Activated naive CD4-positive, alpha-beta T cell treated with anti-CD3 and anti-CD28 coated beads, Interleukin-2, amount 50 U/mL, for 24 hours (primary cell): ENCODE measurements at regions not wholly inside any gene's neighbourhood (a gene's known extent, or its start where the extent isn't known, plus 50 kb on each side); places are given as distances from the start of the nearest gene placed in this dataset.

ENCODE experiments used
- H3K27ac Mint-ChIP-seq: one replicate; pipeline ENCODE4 v1.8.0; 2021; ENCODE audit warnings: mild to moderate bottlenecking, mixed read lengths
- H3K27me3 Mint-ChIP-seq: one replicate; pipeline ENCODE4 v1.8.0; 2021; ENCODE audit warnings: mixed read lengths
- H3K36me3 Mint-ChIP-seq: one replicate; pipeline ENCODE4 v1.8.0; 2021; ENCODE audit warnings: mixed read lengths
- H3K4me1 Mint-ChIP-seq: one replicate; pipeline ENCODE4 v1.8.0; 2021; ENCODE audit warnings: mixed read lengths
- H3K4me3 Mint-ChIP-seq: one replicate; pipeline ENCODE4 v1.8.0; 2021; ENCODE audit warnings: mild to moderate bottlenecking, mixed read lengths
- H3K9me3 Mint-ChIP-seq: one replicate; pipeline ENCODE4 v1.8.0; 2021; ENCODE audit warnings: mixed read lengths

DNA sequence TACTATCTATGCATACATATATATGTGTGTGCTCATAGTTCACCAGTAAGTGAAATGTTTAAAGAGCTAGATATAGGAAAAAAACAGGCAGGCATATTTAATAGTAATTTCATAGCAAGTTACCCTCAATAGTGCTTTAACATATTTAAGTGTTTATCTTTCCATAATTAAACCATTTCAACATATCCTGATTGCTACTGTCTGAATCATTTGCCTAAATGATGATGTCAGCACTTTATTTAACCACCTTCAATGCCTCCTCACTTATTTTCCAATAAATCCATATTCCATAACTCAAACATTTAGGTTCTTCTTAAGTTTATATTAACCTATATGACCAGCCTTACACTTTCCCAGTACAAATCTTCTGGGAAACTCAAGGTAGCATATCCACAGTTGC is 601.1 kb downstream of the ARL4A start:
- H3K4me3 Mint-ChIP-seq: no peak overlapping the region
- no peak overlapping the region for H3K27ac Mint-ChIP-seq
- H3K9me3 Mint-ChIP-seq: no peaks in the 10 kb centered on the region
- no peaks in the 10 kb centered on the region for H3K36me3 Mint-ChIP-seq
- no peaks in the 10 kb centered on the region for H3K27me3 Mint-ChIP-seq
- no peaks in the 10 kb centered on the region for H3K4me1 Mint-ChIP-seq

DNA sequence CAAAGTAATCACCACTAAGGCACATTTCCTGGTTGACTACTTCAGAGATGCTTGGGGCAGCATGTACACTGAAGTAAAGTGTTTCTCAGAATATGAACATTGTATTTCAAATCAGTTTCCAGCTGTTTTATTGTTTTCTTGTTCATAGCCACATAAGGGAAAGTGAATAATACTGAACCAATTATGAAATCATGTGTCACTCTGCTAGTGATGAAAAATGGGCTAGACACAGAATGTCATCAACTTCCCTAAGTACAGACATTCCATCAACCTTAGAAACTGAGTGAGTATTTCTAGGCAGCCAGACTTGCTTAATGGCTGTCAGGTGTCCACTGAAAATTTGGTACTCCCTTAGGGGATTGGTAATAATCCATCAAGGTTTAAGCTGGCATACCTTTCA is 603.5 kb downstream of the ARL4A start:
- H3K27ac Mint-ChIP-seq: no peak overlapping the region
- no peaks in the 10 kb centered on the region for H3K9me3 Mint-ChIP-seq
- H3K4me3 Mint-ChIP-seq: no peak overlapping the region
- H3K27me3 Mint-ChIP-seq: no peaks in the 10 kb centered on the region
- H3K4me1 Mint-ChIP-seq: no peaks in the 10 kb centered on the region
- no peaks in the 10 kb centered on the region for H3K36me3 Mint-ChIP-seq

DNA sequence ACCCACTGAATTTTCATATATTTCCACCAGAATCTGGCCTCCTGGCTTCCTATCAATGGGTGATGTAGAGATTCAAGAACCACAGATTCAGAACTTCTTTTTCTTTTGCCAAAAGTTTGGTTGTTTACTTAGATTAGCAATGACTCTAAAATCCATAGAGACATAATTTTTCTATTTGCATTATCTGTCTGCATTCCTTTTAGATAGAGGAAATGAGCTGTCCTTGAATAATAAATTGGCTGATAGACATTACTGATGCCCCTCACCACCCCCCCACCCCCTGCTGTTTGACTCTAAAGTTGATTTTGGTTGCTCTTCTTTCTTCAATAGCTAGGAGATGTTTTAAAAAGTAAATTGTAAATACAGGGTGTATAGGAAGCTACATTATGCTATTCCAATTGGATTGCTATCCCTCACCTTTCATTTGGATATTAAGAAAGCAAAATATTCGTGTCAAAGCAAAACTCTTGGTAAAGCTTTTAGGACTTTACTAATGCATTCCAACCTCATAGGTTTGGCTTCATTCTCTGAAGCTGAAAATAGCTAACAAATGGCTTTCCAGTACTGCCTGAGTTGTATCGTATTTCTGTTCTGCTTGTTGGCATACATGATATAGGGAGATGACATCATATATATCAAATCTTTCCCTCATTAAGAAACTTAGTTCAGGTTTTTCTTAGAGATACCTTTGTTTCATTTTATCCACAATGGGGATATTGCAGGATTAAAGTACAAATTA is 606.0 kb downstream of the ARL4A start:
- no peaks in the 10 kb centered on the region for H3K9me3 Mint-ChIP-seq
- no peaks in the 10 kb centered on the region for H3K4me1 Mint-ChIP-seq
- peaks cover 1% of the 10 kb centered on the region for H3K27me3 Mint-ChIP-seq
- no peak overlapping the region for H3K4me3 Mint-ChIP-seq
- H3K36me3 Mint-ChIP-seq: no peaks in the 10 kb centered on the region
- no peak overlapping the region for H3K27ac Mint-ChIP-seq

DNA sequence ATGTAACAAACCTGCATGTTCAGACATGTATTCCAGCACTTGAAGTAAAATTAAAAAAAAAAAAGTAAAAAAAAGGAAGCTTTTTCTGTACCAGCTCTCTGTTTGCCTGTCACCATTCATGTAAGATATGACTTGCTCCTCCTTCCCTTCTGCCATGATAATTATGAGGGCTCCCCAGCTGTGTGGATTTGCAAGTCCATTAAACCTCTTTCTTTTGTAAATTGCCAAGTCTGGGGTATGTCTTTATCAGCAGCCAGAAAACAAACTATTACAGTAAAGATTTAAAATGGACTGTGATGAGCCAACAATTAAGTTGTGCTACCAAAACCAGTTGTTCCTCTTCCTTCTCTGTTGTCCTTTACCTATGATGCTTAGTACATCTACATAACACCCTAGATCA is 619.6 kb downstream of the ARL4A start:
- no peaks in the 10 kb centered on the region for H3K4me1 Mint-ChIP-seq
- no peak overlapping the region for H3K27ac Mint-ChIP-seq
- no peak overlapping the region for H3K4me3 Mint-ChIP-seq
- H3K27me3 Mint-ChIP-seq: peaks cover 2% of the 10 kb centered on the region
- peaks cover 3% of the 10 kb centered on the region for H3K9me3 Mint-ChIP-seq
- H3K36me3 Mint-ChIP-seq: no peaks in the 10 kb centered on the region

DNA sequence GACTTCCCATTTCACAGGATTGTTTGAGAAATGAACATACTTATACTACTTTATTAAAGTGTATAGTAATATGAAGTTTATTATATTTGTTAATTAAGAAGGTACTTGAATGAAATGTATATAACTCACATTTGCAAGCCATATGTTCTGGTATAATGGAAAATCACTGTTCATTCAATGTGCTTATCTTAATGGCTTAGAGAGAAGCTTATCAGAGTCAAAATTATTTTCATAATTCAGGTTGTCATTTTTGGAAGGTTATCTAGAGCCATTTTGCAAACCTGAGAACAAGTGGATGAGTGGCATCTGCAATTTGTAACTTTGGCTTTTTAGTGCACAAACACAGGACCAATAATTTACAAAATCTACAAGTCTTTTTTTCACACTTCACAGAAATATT is 621.0 kb downstream of the ARL4A start:
- no peak overlapping the region for H3K27ac Mint-ChIP-seq
- no peaks in the 10 kb centered on the region for H3K36me3 Mint-ChIP-seq
- H3K4me3 Mint-ChIP-seq: no peak overlapping the region
- H3K4me1 Mint-ChIP-seq: no peaks in the 10 kb centered on the region
- H3K27me3 Mint-ChIP-seq: no peaks in the 10 kb centered on the region
- peaks cover 7% of the 10 kb centered on the region for H3K9me3 Mint-ChIP-seq

DNA sequence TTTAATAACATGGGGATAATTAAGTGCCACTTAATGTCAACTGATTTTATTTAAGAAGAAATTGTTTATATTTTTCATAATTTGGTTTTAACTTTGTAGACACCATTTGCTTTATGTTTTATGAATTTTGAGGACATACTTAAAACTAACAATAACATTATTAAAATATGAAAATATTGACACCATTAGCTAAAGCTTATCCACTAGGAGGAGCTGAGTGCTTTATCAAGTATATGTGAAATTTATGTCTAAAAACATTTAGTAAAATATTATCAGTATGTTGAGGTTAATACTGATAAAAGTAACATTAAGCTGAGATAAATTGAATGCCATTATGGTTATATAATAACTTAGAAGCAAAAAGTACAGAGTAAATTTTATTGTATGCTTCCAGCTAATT is 622.1 kb downstream of the ARL4A start:
- Mint-ChIP-seq H3K9me3 (peaks cover 7% of the 10 kb centered on the region), H3K4me3 (no peak overlapping the region), H3K27me3 (no peaks in the 10 kb centered on the region), H3K36me3 (no peaks in the 10 kb centered on the region), H3K4me1 (no peaks in the 10 kb centered on the region), H3K27ac (no peak overlapping the region)

DNA sequence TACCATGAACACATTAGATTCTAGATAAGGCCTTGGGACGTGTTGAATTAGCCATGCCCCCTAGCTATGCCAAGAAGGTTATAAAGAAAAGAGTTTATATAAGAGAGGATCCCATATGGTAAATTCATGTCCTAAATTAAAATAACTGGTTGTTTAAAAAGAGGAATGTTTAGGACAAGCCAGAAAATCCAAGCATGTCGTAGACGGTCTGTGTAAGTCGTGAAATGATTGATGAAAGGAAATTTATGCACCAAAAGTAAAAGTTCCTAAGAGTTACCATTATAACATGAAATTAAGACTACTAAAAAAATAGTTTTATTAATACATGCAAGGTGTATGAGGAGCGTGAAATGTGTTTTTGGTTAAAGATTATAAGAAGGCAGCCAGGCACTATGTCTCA is 624.9 kb downstream of the ARL4A start:
- H3K4me1 Mint-ChIP-seq: no peaks in the 10 kb centered on the region
- H3K27me3 Mint-ChIP-seq: no peaks in the 10 kb centered on the region
- H3K27ac Mint-ChIP-seq: no peak overlapping the region
- H3K9me3 Mint-ChIP-seq: peaks cover 7% of the 10 kb centered on the region
- no peak overlapping the region for H3K4me3 Mint-ChIP-seq
- H3K36me3 Mint-ChIP-seq: no peaks in the 10 kb centered on the region

DNA sequence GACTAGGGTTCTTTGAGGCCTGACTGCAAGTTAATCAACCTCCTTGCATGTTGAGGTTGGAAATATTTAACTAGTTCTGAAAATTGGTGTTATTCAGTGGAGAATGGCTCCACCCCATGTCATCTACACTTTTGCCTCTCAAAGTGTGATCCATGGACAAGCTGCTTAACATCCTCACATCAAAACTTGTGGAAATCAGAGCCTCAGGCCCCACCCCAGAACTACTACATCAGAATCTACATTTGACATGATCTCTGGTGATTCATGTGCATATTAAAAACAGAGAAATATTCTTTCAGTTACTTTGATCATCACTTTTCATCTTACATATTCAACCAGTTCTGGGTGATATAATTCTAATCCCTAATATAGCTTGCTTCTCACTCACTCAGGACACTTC is 632.9 kb downstream of the ARL4A start:
- Mint-ChIP-seq H3K36me3 (no peaks in the 10 kb centered on the region), H3K9me3 (no peaks in the 10 kb centered on the region), H3K4me1 (no peaks in the 10 kb centered on the region), H3K27me3 (no peaks in the 10 kb centered on the region), H3K4me3 (no peak overlapping the region), H3K27ac (no peak overlapping the region)

DNA sequence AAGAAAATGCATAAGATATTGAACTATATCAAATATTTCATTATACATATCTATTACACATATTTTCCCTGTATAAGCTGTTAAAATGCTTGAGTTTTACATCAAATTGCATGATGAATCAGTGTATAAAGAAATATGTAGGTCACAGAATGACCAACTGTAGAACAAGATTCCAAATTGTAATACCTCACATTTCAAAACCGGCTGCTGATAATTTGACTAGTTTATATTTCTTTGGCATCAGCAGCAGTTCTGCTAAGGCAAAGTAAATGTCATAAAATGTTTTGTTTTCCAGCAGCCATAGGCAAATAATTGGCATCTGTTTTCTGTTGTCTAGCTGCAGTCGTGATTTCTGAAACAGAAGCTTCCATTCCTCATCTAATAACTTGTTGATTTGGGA is 633.9 kb downstream of the ARL4A start:
- Mint-ChIP-seq H3K27ac (no peak overlapping the region), H3K4me3 (no peak overlapping the region), H3K4me1 (no peaks in the 10 kb centered on the region), H3K9me3 (no peaks in the 10 kb centered on the region), H3K36me3 (no peaks in the 10 kb centered on the region), H3K27me3 (no peaks in the 10 kb centered on the region)

DNA sequence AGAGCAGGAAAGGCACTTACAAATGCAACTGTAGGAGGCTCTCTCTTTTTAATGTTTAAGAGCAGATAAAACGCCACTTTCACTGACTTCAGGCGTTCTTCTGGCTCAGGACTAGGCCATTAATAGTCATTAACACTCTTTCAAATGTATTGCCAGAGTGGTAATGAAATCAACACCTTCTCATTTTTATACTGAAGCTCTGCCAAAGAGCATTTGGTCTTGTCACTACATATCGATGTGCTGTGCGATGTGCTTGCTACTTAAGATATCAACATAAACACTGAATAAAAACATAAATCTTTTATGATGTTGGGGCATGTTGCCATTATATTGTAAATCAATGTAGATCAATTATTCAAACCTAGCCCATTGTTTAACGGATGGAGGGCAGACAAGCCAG is 634.7 kb downstream of the ARL4A start:
- no peaks in the 10 kb centered on the region for H3K36me3 Mint-ChIP-seq

DNA sequence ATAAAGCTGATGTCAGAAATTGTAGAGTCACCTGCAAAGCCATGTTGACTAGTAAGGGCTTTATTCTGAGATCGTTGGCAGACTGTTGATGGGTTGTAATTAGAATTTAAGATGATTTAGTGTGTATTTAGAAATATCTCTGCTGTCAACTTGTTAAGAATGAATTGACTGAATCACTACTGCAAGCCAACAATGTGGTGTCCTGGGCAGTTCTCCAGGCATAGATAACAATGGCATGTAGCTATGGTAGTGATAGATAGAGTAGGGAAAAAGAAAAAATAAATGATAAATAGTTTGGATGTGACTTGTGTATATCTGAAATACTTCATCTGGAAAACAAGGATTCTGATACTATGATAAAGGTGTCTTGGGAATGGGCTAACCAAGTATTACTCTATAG is 640.2 kb downstream of the ARL4A start:
- Mint-ChIP-seq H3K9me3 (no peaks in the 10 kb centered on the region), H3K36me3 (no peaks in the 10 kb centered on the region)

More for the DNA sequence above, 634.7 kb downstream of the ARL4A start:
- Mint-ChIP-seq H3K27ac (no peak overlapping the region), H3K9me3 (no peaks in the 10 kb centered on the region), H3K27me3 (no peaks in the 10 kb centered on the region), H3K4me1 (no peaks in the 10 kb centered on the region), H3K4me3 (no peak overlapping the region)

DNA sequence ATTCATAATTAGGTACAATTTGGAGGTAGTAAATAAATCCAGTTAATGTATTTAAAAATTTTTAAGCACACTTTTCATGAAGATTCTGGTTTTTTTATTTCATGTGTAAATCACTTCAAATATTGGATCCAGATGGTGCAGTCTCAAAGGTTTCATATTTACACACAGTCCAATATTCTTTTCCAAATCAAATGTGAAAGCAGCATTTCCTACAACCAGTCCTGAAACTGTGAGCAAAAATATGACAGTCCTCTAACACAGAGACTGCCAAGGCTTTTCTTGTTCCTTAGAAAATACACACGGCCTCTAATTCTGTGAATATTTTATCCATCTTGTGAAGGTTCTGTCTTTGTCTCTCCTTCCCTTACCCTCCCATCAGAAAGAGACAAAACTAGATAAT is 645.9 kb downstream of the ARL4A start:
- Mint-ChIP-seq H3K36me3 (no peaks in the 10 kb centered on the region), H3K9me3 (no peaks in the 10 kb centered on the region), H3K4me1 (no peaks in the 10 kb centered on the region), H3K27ac (no peak overlapping the region), H3K4me3 (no peak overlapping the region), H3K27me3 (no peaks in the 10 kb centered on the region)

More for the DNA sequence above, 640.2 kb downstream of the ARL4A start:
- Mint-ChIP-seq H3K27ac (no peak overlapping the region), H3K4me1 (no peaks in the 10 kb centered on the region), H3K27me3 (no peaks in the 10 kb centered on the region), H3K4me3 (no peak overlapping the region)

DNA sequence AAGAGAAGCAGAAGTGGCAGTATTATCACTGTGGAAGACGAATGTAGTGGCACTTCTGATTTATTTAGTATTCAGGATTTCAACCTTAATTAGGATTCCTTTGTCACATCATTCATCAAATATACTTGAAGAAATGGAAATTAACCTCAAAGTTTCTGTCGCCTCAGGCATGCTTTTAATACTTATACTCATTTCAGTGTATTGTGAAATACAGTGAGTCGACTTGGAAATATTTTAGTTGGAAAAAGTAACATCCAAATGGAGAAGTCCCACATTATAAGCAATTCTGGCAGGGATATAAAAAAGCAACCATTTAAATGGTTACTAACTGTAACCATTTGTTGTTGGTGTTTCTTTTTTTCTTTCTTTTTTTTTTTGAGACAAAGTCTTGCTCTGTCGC is 648.8 kb downstream of the ARL4A start:
- H3K27ac Mint-ChIP-seq: no peak overlapping the region
- no peaks in the 10 kb centered on the region for H3K4me1 Mint-ChIP-seq

DNA sequence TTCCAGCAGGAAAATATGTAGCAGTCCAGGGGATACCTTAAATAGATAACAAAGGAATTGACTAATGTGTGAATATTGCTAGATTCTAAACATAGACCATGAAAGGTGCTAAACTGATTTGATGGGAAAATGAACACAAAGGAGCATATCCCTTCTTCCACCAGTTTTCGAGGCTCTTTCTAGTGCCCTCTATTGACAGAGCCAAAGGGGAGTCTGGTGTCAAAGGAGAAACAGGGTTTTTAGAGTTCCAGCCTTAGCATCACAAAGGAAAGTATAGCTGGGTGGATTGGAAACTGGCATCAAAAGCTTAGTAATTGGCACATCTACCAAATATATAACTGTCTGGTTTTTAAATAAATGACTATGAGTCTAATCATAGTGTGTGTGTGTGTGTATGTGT is 636.8 kb downstream of the ETV1 start:
- no peak overlapping the region for H3K4me3 Mint-ChIP-seq
- no peaks in the 10 kb centered on the region for H3K27me3 Mint-ChIP-seq
- no peaks in the 10 kb centered on the region for H3K4me1 Mint-ChIP-seq
- no peak overlapping the region for H3K27ac Mint-ChIP-seq
- no peaks in the 10 kb centered on the region for H3K36me3 Mint-ChIP-seq
- H3K9me3 Mint-ChIP-seq: no peaks in the 10 kb centered on the region

More for the DNA sequence above, 648.8 kb downstream of the ARL4A start:
- Mint-ChIP-seq H3K36me3 (no peaks in the 10 kb centered on the region), H3K9me3 (no peaks in the 10 kb centered on the region), H3K27me3 (no peaks in the 10 kb centered on the region), H3K4me3 (no peak overlapping the region)

DNA sequence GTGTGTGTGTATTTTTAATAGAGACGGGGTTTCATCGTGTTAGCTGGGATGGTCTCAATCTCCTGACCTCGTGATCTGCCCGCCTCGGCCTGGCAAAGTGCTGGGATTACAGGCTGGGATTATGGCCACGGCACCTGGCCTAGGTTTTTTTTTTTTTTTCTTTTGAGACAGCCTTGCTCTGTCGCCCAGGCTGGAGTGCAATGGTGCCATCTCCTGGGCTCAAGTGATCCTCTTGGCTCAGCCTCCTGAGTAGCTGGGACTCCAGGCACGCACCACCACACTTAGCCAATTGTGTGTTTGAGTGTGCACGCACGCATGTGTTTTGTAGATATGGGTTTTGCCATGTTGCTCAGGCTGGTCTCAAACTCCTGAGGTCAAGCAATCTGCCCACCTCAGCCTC is 629.8 kb downstream of the ETV1 start:
- Mint-ChIP-seq H3K27me3 (no peaks in the 10 kb centered on the region), H3K4me3 (no peak overlapping the region)

DNA sequence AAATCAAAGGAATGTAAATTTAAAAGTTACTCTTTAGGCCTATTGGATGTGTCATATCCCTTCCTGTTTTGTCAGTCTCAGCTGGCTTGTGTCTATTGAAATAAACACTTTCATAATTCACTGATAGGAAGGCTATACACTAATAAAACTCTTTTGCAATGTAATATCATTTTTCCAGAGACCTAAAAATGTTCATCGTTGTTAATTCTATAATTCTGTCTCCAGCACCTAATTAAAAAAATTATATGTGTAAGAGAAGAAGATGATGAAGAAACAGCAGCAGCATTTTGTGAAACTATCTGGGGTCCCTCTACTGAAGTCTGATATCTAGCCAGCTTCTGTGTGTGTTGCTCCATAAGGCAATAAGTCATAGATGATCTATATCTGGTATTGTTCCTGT is 602.7 kb downstream of the ETV1 start:
- no peaks in the 10 kb centered on the region for H3K4me1 Mint-ChIP-seq
- H3K27me3 Mint-ChIP-seq: no peaks in the 10 kb centered on the region
- H3K9me3 Mint-ChIP-seq: no peaks in the 10 kb centered on the region
- no peak overlapping the region for H3K27ac Mint-ChIP-seq
- H3K36me3 Mint-ChIP-seq: no peaks in the 10 kb centered on the region
- H3K4me3 Mint-ChIP-seq: no peak overlapping the region

More for the DNA sequence above, 629.8 kb downstream of the ETV1 start:
- H3K9me3 Mint-ChIP-seq: no peaks in the 10 kb centered on the region
- no peaks in the 10 kb centered on the region for H3K4me1 Mint-ChIP-seq
- H3K27ac Mint-ChIP-seq: no peak overlapping the region
- H3K36me3 Mint-ChIP-seq: no peaks in the 10 kb centered on the region

DNA sequence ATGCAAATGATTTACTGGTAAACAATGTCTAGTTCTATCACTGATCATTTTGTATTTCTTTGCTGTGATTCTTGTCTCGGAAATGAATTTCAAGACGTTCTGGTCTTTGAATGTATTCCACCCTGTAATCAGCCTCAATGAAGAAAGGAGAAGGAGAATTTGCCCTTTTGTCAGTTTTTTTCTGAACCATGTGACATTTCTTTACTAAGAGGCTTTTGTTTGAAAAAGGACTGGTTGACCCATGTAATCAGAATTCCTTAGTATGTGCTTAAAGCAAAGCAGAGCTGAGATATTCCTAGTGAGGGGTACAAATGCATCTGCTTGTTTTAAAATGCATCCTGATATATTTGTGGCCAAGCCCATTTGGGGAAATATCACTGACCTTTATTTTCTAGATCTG is 581.6 kb downstream of the ETV1 start:
- Mint-ChIP-seq H3K4me1 (no peaks in the 10 kb centered on the region), H3K27me3 (no peaks in the 10 kb centered on the region), H3K4me3 (no peak overlapping the region), H3K9me3 (no peaks in the 10 kb centered on the region), H3K36me3 (no peaks in the 10 kb centered on the region), H3K27ac (no peak overlapping the region)
